GM18511 (cell line): ENCODE measurements at regions not wholly inside any gene's neighbourhood (a gene's known extent, or its start where the extent isn't known, plus 50 kb on each side); places are given as distances from the start of the nearest gene placed in this dataset.
"Not testable (repeated sequence)": the region's sequence is repeated elsewhere in the genome, so short reads cannot be mapped to it uniquely, and the experiment has no call there.

Source experiments
- ATAC-seq: cut with Tn5 transposase; IDR thresholded peaks from one replicate; pipeline ENCODE4 v1.9.1; 2021; ENCODE audit warnings: mild to moderate bottlenecking, moderate library complexity; ENCODE audit not compliant: unreplicated experiment

GRCh38 chr2:125341353-125341752 is 1314.6 kb upstream of the GYPC start:
- no peak for ATAC-seq

DNA sequence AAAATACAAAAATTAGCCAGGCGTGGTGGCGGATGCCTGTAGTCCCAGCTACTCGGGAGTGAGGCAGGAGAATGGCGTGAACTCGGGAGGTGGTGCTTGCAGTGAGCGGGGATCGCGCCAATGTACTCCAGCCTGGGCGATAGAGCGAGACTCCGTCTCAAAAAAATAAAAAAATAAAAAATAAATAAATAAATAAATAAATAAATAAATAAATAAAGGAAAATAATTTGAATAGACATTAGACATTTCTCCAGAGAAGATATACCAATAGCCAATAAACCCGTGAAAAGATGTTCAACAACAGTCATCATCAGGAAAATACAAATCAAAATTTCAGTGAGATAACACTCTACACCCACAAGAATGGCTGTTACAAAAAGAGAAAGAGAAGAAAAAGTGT is 1302.4 kb upstream of the GYPC start:
- not testable (repeated sequence) for ATAC-seq

DNA sequence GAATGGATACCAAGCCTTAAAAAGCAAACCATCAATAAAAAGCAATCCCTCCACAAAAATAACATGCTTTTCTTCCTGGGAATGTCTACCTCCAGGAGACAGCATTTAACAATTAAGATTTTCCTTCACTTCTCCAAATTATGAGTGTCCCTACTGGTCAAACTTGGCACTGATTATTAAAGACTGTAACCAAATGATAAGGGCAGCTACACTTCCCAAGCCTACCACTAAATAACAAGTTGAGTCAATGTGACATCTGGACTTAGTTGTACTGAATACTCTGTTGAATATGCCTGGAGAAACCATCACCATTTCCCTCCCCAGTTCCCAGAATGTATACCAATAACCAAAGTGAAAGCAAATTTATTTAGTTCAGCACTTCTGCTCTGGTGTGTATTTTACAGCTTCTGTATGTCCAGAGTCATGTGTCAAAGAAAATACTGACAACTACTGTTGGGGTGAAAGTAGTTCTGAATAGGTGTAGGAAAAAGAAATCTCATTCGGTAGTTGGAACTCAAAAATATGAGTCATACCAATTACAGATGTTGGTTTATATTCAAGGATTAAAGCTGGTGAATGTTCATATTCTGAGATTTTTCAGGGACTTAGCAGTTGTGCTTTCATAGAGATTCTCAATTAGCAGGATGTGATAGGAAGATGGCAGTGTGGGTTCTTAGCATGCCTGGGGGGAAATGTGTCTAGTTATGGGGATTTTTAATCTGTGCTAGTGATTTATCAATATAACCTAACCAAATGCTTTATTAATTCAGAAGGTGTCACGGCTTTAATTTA is 1291.6 kb upstream of the GYPC start:
- ATAC-seq, result no peak

DNA sequence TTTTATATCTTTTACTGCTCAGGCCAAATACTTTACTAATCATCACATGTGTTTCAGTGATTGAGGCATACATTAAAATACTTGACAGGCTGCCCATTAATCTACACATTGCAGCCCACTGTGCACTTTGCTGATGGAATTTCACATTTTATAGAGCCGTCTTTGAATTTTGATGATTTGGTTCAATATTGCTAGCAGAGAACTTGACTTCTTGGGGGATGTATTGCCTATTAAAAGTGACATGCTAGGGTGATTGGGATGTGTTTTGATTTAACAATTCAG is 1291.0 kb upstream of the GYPC start:
- no peak for ATAC-seq

- no peak for ATAC-seq
Measured at GRCh38 chr2:125371867-125372266, 1284.1 kb upstream of the GYPC start.

DNA sequence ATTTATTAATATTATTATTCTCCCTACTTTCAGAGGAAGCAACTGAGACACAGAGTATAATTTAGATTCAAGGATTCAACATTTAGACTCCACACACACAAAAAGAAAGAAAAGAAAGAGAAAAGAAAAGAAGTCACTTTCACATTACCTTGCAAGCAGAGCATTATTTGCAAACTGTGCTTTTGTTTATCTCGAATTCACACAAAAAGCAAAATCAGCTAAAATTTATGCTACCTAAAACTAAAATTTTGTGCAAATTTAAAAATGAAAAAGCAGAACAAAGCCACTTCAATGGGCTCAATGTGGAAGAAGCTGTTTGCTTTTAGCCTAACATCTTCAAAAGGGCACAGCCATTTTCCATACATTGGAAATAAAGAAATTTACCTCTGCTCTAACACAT is 1282.7 kb upstream of the GYPC start:
- ATAC-seq, result no peak

- no peak for ATAC-seq
Measured at GRCh38 chr2:125386074-125386473, 1269.9 kb upstream of the GYPC start.

- peak; percentile 85 for ATAC-seq
Measured at GRCh38 chr2:125397535-125398251, 1258.3 kb upstream of the GYPC start.

DNA sequence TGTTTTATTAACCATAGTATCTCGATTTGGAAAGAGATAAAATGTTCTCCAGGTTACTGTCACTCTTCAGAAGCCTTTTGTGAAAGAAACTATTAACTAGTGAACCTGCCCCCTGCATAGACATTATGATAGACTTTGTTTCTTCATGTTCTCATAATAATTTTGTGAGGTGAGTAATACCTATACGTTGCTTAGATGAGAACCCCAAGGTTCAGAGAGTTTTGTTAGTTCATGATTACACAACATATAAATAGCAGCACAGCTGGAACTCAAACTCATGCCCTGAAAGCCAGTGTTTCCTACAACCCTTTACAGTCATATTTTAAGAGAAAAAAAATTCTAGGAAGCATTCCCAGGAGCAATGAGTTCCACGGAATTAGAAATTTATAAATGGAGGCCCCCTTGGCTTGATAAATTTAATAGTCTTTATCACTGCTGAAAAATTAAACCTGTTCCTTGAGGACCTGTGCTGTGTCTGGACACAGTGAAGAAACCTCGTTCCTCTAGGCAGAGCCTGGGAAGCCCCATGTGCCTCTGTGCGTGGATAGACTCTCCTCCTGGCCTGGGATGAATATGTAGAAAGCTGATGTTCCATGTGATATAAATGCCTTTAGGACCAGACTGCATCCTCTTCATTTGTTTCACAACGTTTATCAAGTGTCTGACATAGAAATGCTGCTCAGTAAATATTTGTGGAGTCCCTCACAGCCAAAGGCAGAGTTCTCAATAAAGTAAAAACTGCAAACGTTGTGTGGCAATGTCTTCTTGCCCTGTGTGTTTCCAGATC is 1257.0 kb upstream of the GYPC start:
- ATAC-seq, result peak; percentile 36

DNA sequence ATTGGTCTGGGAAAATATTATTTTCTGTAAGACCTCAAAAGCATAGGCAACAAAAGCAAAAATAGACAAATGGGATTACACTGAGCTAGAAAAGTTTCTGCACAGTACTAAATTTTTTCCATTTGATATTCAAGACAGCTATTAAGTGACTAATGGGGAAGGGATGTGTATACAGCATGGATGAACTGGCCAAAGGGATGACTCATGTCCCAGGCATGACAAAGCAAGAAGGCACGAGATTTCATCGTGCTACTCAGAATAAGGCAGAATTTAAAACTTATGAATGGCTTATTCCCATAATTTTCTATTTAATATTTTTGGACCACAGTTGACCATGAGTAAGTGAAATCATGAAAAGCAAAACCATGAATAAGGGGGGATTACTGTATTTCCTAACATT is 1250.1 kb upstream of the GYPC start:
- no peak for ATAC-seq

GRCh38 chr2:125408874-125409538 is 1247.0 kb upstream of the GYPC start:
- ATAC-seq, result no peak

GRCh38 chr2:125418483-125418882 is 1237.5 kb upstream of the GYPC start:
- ATAC-seq, result no peak

- not testable (repeated sequence) for ATAC-seq
Measured at GRCh38 chr2:125422198-125422770, 1233.7 kb upstream of the GYPC start.

DNA sequence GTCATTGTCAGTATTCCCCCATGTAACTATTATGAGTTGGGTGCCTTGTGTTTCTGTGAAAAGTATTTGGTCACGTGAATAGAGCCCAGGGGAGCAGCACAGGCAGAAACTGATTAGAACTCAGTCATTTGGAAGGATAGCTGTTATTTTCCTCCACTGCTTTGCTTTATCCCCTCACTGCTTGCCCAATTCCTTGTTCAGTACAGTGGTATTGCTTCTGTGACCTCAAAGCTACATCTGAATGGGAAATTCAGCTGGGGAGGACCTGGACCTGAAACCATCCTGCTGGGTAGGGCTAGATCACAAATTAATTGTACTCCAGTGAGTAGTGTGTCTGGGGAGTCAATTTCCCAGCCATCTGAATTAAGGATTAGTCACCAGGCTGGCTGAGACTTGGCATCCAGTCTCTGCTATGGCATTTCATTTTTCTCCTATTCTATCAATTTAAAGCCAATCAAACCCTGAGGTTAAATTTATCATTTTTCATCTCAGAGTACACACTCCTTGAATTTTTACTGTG is 1231.6 kb upstream of the GYPC start:
- ATAC-seq, result no peak

GRCh38 chr2:125427721-125428315 is 1228.1 kb upstream of the GYPC start:
- no peak for ATAC-seq

DNA sequence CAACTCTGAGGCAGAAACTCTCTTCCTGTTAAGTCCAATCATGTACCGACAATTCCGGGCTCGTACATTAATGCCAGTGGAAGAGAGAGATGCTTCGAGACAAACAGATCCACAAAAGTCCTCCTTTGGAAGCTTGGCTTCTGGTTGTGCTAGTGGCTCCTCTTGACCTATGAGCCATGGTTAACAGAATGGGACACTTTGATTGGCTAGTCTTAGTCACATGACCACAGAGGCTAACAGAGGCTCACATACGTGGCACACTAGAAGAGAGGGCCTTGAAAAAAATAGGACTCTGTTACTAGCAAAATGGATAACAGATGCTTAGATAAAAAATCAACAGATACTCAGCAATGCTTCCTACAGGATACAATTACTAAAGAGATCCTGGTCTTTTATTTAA is 1211.9 kb upstream of the GYPC start:
- ATAC-seq, result no peak

GRCh38 chr2:125445495-125445894 is 1210.5 kb upstream of the GYPC start:
- no peak for ATAC-seq

DNA sequence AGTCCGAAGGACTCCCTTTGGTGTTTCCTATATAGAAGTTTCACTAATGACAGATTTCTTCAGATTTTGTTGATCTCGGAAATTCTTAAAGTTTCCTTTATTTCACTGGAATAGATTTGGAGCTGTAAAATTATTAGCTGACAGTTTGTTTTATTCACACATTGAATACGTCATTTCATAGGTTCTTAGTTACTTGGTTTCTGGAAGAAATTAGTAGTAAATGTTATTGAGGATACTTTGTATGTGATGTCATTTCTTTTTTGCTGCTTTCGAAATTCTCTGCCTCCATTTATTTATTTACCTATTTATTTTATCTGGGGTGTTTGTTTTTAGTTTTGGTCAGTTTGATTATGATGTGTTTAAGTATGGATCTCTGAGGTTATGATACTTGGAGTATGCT is 1205.9 kb upstream of the GYPC start:
- no peak for ATAC-seq

DNA sequence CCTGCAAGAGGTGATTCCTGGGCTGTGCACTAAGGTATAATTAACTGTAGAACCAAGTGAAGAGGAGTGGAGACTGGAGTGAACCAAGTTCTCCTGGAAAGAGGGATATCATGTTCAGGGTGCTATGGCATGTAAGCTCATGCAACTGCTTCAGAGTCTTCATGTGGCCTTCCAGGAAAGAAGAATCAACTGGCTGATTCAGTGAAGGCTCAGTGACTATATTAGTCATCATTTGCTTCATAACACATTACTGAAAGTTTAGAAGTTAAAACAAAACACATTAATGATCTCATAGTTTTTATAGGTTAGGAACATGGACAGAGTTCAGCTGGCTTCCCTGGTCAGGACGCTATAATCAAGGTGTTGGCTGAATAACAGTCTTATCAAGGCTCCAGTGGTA is 1200.8 kb upstream of the GYPC start:
- ATAC-seq, result no peak

- no peak for ATAC-seq
Measured at GRCh38 chr2:125456693-125457363, 1199.1 kb upstream of the GYPC start.
